CD14-positive monocyte (primary cell): ENCODE measurements at regions not wholly inside any gene's neighbourhood (a gene's known extent, or its start where the extent isn't known, plus 50 kb on each side); places are given as distances from the start of the nearest gene placed in this dataset. TPM values are rescaled to one million over a fixed set of nuclear protein-coding genes. Genes with fewer than 3 reads are reported as not detected.

Experiments used
- DNase-seq, 3 donors: peaks; one replicate each; pipeline ENCODE4 v3.0.0-alpha.2; 2011 to 2022
- H2AFZ ChIP-seq: 2 replicates; pipeline ENCODE4 v1.6.0; 2012; ENCODE audit warnings: mild to moderate bottlenecking, low read depth, low read length, inconsistent platforms; ENCODE audit not compliant: insufficient read depth, poor library complexity, severe bottlenecking
- H3K27ac ChIP-seq, 2 donors: 1 replicate in 1 of 2; 2 replicates in 1 of 2; pipeline ENCODE4 v1.5.1; 2012 to 2013; ENCODE audit warnings: low read length in 2 of 2, control low read depth in 1 of 2, inconsistent platforms in 1 of 2, low read depth in 1 of 2, mild to moderate bottlenecking in 1 of 2
- H3K27me3 ChIP-seq, 2 donors: one replicate each; pipeline versions ENCODE4 v1.6.0 to v1.6.1; 2011 to 2013; ENCODE audit warnings: low read length in 2 of 2; ENCODE audit not compliant: control insufficient read depth in 2 of 2, insufficient read depth in 2 of 2
- H3K36me3 ChIP-seq, 2 donors: replicated peaks in 1 of 2; 1 replicate in 1 of 2; 2 replicates in 1 of 2; pipeline versions ENCODE4 v1.5.1 to v1.6.1; 2012 to 2013; ENCODE audit warnings: low read length in 2 of 2, control low read depth in 1 of 2, inconsistent platforms in 1 of 2, mild to moderate bottlenecking in 1 of 2; ENCODE audit not compliant: insufficient read depth in 2 of 2, control insufficient read depth in 1 of 2
- H3K4me1 ChIP-seq, 2 donors: 1 replicate in 1 of 2; 2 replicates in 1 of 2; pipeline versions ENCODE4 v1.5.1 to v1.6.1; 2012 to 2013; ENCODE audit warnings: low read length in 2 of 2, control low read depth in 1 of 2, inconsistent platforms in 1 of 2, mild to moderate bottlenecking in 1 of 2, moderate library complexity in 1 of 2; ENCODE audit not compliant: insufficient read depth in 2 of 2, control insufficient read depth in 1 of 2
- H3K4me2 ChIP-seq: replicated peaks from 2 replicates; pipeline ENCODE3; 2012; ENCODE audit warnings: low read length, moderate library complexity, mild to moderate bottlenecking; ENCODE audit not compliant: poor library complexity, severe bottlenecking; ENCODE audit errors: extremely low read depth
- H3K4me3 ChIP-seq, 3 experiments: fragments of 200-600 bp in 1 of 3; sonication (generic) in 1 of 3; replicated peaks in 1 of 3; 1 replicate in 2 of 3; 2 replicates in 1 of 3; pipeline ENCODE4 v1.5.1; 2011 to 2013; ENCODE audit warnings: low read length in 3 of 3, mild to moderate bottlenecking in 3 of 3, control low read depth in 2 of 3, low read depth in 2 of 3, inconsistent platforms in 1 of 3, moderate library complexity in 1 of 3
- H3K79me2 ChIP-seq: 2 replicates; pipeline ENCODE4 v1.6.0; 2012; ENCODE audit warnings: mild to moderate bottlenecking, control low read depth, inconsistent platforms, low read length, moderate library complexity; ENCODE audit not compliant: insufficient read depth
- H3K9ac ChIP-seq: 2 replicates; pipeline ENCODE4 v1.6.0; 2017; ENCODE audit warnings: low read length, mild to moderate bottlenecking; ENCODE audit not compliant: insufficient read depth, poor library complexity, severe bottlenecking
- H3K9me3 ChIP-seq, 2 donors: replicated peaks in 1 of 2; 1 replicate in 1 of 2; 2 replicates in 1 of 2; pipeline versions ENCODE4 v1.5.1 to v1.6.1; 2012 to 2013; ENCODE audit warnings: low read length in 2 of 2, control low read depth in 1 of 2; ENCODE audit not compliant: control insufficient read depth in 1 of 2, insufficient read depth in 1 of 2
- H4K20me1 ChIP-seq: 2 replicates; pipeline ENCODE4 v1.6.0; 2012; ENCODE audit warnings: mild to moderate bottlenecking, low read length, control low read depth, moderate library complexity; ENCODE audit not compliant: insufficient read depth
- H3K27ac Mint-ChIP-seq, 7 donors: one replicate each; pipeline ENCODE4 v1.8.0; 2020; ENCODE audit warnings: mild to moderate bottlenecking in 7 of 7, mixed read lengths in 7 of 7, moderate library complexity in 6 of 7, inconsistent platforms in 2 of 7
- H3K27me3 Mint-ChIP-seq, 3 donors: one replicate each; pipeline ENCODE4 v1.8.0; 2021 to 2022; ENCODE audit warnings: low read depth in 3 of 3, mild to moderate bottlenecking in 3 of 3, mixed read lengths in 3 of 3, moderate library complexity in 3 of 3, inconsistent platforms in 1 of 3
- H3K36me3 Mint-ChIP-seq, 2 donors: one replicate each; pipeline ENCODE4 v1.8.0; 2020; ENCODE audit warnings: mixed read lengths in 2 of 2, inconsistent platforms in 1 of 2, mild to moderate bottlenecking in 1 of 2
- H3K4me1 Mint-ChIP-seq: one replicate; pipeline ENCODE4 v1.8.0; 2020; ENCODE audit warnings: mild to moderate bottlenecking, mixed read lengths
- H3K4me3 Mint-ChIP-seq, 2 donors: one replicate each; pipeline ENCODE4 v1.8.0; 2020; ENCODE audit warnings: mild to moderate bottlenecking in 2 of 2, mixed read lengths in 2 of 2, moderate library complexity in 1 of 2
- H3K9me3 Mint-ChIP-seq, 7 donors: one replicate each; pipeline ENCODE4 v1.8.0; 2020 to 2022; ENCODE audit warnings: mixed read lengths in 7 of 7, mild to moderate bottlenecking in 6 of 7, moderate library complexity in 6 of 7, inconsistent platforms in 2 of 7
- CTCF ChIP-seq: fragments of 200-600 bp; IDR thresholded peaks from one replicate; pipeline ENCODE4 v1.8.0; 2022; ENCODE audit warnings: antibody characterized with exemption, mild to moderate bottlenecking
- WGBS: methylation state at CpG from one replicate; pipeline ENCODE4 v1.1.5; 2013; ENCODE audit warnings: missing lambda C conversion rate; ENCODE audit not compliant: insufficient coverage; 5-methylcytosine and 5-hydroxymethylcytosine counted together
- intact Hi-C, 2 donors: fragments of 100-400 bp; cut with micrococcal nuclease; formaldehyde crosslinking; loops; one replicate each; pipeline versions ENCODE4 v1.15.0 to v1.15.1; 2023
- small RNA-seq: library from RNA; depleted of rRNA; stranded (forward); fragments of <200 nt; gene quantifications from one replicate; pipeline ENCODE3, GENCODE V24; 2012; ENCODE audit warnings: low read depth; ENCODE audit not compliant: insufficient read length

- H3K4me1 Mint-ChIP-seq: peaks cover 14% of the 10 kb centered on the region
- H3K9ac ChIP-seq: no peak overlapping the region
- H3K9me3 Mint-ChIP-seq: peaks cover 10 to 22% (median 16%) of the 10 kb centered on the region in 7 donors
- intact Hi-C loops: no loop called here
- H3K36me3 ChIP-seq: peaks cover 0 to 20% of the 10 kb centered on the region in 2 donors
- no peak overlapping the region for H3K27ac Mint-ChIP-seq
- H2AFZ ChIP-seq: no peak overlapping the region
- no peak overlapping the region for H3K4me3 Mint-ChIP-seq
- no peak overlapping the region for H3K4me3 ChIP-seq
- H3K27me3 Mint-ChIP-seq: no peaks in the 10 kb centered on the region
- no peaks in the 10 kb centered on the region for H4K20me1 ChIP-seq
- H3K4me1 ChIP-seq: no peaks in the 10 kb centered on the region
- H3K79me2 ChIP-seq: peaks cover 17% of the 10 kb centered on the region
- no peak overlapping the region for H3K4me2 ChIP-seq
- TF ChIP-seq CTCF: no peak
- H3K9me3 ChIP-seq: peaks cover 0 to 7% of the 10 kb centered on the region in 2 donors
- H3K27me3 ChIP-seq: no peaks in the 10 kb centered on the region
- peaks cover 28% of the 10 kb centered on the region in 2 donors for H3K36me3 Mint-ChIP-seq
- DNase-seq: no peak
- no peak overlapping the region for H3K27ac ChIP-seq
- WGBS: no CpG with 5 or more reads among the region's 4 CpGs
Measured at GRCh38 chr1:77614037-77614436, 68.4 kb downstream of the ZZZ3 start.

Small RNA genes lying in the stretch of these regions (small RNA-seq; reads per million reads assigned to genes)
- not detected for gene RNA5SP20
